CD4-positive, alpha-beta T cell treated with Interleukin-10 for 1 hour (primary cell): ENCODE measurements at regions not wholly inside any gene's neighbourhood (a gene's known extent, or its start where the extent isn't known, plus 50 kb on each side); places are given as distances from the start of the nearest gene placed in this dataset.

ENCODE experiments used
- DNase-seq: peaks from one replicate; pipeline ENCODE4 v3.0.0-alpha.2; 2020

DNA sequence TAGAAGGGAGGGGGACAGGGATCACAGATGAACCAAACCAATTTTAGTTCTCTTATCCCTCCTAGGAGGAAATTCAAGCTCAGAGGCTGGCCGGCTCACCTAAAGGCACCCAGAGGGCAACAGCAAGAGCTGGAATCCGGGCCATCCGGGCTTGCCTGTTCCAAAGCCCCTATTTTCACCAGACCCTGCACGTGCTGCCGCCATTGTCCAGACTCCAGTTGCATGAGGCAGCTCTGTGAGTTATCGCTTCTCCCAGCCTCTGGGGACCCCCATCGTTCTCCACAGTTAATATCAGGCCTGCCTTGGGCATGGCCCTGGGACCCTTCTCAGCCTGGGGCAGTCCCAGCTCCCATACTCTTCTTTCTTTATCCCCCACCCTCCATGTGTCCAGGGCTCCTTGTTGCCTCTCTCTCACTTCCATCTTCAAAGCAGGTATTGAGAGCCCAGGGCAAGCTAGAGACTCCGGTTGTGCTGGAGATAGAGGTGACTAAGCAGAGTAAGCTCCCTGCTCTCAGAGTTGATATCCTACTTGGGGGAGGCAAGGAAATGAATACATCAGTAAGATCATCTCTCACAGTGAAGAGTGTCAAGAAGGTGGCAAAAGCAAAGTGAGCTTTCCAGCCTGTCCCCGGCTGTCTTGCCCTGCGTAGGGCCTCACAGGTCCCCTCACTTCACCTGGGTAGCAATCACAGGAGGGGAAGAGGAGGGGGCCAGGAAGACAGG is 322.8 kb downstream of the UACA start:
- DNase-seq: no peak

DNA sequence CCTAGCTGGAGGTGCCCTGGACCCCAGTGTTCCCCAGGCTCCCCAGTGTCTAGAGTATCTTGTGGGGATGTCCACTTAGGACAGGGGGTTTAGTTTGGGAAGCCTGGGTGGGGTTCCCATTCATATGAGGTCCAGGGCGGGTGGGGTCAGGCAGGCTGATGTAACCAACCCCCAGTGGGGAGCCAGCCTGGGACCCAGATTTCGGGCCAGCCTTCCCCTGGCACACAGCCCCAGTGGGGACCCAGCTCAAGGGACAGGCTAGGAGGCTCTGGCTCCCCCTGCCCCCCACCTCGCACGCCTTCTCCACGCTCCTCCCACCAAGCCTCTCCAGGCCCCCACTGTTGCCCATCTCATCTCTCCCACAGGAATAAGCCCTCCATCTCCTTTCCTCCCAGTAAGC is 323.5 kb downstream of the UACA start:
- DNase-seq: no peak

DNA sequence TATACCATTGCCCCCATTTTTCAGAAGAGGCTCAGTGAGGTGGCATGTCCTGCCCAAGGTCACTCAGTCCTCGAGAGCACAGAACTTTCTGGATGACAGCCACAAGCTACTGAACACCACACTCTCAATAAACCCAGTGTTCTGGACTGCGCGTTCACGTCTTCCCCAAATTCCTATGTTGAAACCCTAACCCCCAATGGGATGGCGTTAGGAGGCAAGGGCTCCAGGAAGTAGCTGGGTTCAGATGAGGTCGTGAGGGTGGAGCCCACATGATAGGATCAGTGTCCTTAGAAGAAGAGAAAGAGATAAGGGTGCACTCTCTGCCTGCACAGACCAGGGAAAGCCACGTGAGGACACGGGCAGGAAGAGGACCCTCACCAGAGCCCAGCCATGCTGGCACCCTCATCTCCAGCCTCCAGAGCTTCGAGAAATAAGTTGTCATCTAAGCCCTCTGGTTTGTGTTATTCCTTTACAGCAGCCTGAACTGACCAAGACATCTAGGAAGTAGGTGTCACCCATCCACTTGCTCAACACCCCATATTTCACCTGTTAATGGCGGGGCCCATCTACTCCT is 324.0 kb downstream of the UACA start:
- DNase-seq: no peak

DNA sequence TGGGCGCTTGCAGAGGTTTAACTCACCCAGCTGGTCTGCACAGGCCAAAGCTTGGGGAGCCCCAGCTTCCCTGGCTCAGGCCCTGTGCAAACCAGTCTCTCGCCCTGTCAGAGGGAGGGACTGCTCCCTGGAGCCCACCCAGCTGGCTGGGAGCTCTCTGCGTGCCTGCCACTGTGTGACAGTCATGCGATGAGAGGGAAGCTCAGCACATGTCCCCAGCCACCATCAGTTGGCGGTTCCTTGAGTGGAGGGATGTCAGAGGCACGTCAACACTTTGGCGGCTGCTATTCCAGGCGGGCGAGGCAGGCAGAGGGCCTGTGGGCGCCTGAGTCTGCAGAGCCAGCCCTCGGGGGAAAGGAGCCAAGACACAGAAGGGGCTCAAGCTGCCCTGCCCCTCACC is 324.6 kb downstream of the UACA start:
- DNase-seq: no peak

DNA sequence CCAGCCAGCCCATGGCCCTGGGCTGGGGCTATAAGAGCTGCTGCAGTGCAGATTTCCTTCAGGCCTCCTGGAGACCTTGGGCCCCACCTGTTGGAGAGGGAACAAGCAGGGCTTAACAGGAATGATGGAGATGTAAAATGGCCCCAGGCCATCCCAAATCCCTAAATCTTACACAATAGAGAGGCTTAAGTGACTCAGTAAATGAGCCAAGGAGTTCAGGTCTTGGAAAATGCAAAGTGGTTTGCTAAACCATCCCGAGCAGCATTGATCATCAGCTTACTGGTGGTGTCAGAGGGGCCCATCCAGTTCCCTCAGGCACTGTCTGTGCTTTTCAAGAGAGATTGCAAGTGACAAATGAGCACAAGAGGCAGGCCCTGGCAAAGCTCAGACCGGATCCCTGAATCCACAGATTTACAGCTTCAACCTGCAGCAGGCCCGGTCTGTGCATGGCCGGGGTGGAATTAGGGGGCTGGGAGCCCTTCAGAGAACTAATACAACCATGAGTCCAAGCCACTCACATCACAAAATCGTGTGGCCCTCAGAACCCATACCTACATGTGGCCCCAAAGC is 325.4 kb downstream of the UACA start:
- no peak for DNase-seq

DNA sequence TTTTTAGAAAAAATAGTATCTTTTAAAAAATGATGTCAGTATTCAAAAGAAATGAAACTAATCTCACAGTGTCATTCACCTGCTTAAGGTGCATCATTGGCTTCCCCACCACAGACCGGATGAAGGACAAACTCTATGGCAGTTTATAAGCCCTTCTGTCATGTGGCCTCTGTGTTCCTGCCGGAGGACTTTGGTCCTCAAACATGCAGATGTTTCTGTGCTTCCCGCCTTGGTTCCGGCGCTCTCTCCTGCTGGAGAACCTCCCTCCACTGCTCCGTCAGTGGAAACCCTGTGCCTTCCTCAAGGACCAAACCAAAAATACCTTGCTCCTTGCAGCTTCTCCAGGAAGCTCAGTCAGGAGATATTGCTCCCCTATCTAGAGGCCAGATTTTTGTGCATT is 326.3 kb downstream of the UACA start:
- no peak for DNase-seq

DNA sequence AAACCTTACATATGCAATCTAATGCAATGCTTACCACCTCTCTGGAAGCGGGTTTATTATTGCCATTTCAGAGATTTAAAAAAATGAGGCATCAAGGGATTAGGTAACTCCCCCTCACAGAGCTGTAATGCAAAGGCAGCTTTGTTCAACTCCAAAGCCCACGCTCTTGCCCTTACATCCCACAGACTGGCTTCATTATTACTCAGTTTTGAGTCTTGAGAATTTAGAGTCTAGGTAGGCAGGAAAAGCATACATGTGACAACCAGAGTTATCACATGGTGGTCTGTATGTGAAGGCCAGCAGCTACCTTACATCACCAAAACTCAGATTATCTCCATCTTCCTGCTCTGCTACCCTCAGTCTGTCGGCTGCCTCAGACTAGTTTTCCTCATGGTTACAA is 326.9 kb downstream of the UACA start:
- DNase-seq: no peak

DNA sequence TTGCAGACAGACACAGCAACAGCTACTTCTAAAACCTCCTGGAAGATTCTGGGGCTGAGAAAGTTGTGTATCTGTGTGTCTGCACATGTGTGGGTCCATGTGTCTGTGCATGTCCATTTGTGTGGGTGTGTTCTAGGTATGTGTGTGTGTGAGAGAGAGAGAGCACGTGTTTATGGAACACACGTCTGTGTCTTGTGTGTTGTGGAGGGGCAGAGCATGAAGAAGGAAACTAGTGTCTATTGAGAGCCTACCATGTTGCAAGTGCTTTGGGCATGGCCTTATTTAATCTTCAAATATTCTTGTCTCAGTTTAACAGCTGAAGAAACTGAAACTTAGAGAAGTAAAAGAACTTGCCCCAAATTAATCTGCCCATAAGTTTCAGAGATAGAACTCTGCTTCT is 327.5 kb downstream of the UACA start:
- DNase-seq: no peak

DNA sequence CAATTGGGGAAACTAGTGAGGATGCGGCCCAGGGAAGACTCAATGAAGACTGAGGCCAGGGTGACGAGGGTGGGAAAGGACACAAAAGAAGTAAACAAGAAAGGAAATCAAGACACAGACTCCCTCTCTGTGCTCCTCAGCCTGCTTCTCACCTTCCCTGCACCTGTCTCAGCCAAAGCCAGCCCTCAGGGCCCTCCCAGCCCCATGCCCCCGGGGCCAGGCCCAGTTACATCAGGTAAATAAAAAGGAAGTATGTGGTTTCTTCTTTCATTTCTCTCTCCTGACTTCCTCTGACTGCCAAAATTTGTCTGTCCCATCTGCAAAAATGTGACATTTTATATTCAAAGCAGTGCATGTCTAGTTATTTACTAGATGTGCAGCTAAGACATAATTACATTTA is 328.0 kb downstream of the UACA start:
- no peak for DNase-seq

DNA sequence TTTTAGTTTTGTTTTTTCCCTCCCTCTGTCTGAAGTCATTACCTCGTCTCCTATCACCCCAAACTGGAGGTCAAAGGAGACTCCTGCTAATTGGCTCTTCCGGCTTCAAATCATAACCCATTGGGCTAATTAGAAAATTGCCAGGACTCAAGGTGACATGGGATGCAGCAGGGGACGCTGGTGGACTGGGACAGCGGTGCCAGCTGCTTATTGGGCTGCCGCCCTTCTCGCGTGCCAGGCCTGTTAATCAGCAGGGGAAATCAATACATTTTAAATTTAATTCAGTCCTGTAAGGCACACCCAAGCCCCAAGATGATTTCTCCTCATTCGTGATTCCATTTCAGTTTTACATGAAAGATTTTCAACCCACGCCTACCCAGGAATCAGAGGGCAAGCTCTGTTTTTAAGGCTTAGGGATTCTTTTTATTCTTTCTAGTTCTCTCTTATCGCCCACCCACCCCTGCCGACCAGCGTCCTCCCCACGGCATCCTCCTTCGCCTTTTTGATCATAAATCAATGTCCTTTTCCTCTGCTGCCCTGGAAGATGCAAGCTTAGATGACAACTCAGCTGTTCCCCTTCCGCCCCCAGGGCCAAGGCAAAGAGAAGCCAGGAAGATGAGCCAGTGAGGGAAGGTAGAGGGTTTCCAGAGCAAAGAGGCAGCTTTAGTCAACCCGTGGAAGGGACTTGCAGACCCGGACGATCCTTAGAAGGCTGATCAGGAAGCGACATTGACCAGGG is 329.6 kb downstream of the UACA start:
- DNase-seq: no peak

DNA sequence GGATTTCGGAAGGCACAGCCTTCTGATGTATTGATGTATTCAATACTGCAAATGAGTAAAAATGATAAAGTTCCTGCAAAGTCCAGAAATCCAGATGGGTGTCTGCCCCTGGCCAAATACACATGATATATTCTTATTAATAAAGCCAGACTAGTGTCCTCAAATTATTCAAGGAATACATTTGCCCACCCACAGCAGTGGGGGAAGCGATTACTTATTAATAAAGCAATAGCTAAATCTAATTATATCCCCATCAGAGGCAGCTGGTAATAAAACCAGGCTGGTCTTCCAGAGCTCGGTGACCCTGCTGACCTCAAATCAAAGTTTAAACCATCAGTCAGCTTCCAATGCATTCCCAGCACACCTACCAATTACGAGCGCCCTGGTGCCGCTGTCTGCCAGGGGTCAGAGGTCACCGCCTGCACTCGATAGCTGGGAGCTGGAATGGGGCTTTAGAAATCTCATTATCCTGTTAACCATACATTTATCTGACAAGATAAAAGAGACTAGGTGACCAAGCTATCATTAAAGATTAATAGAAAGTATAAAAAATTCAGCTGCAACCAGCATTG is 330.3 kb downstream of the UACA start:
- no peak for DNase-seq

DNA sequence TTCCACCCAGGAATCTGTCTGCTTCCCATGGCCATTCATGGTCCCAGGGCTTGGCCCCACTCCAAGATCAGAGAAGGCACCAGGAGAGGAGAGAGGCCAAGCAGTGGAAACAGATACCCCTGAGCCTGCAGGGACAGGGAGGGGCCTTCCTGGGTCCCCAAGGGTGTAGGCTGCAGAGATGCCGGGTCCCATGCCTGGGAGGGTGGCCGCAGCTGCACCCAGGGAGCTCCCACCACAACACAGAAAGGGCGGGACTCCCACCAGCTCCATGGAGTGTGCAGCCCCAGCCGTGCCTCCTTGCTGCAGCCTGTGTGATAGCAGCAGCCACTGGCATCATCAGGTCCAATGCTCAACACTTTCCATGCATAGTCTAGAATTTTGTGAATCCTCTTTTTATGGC is 331.5 kb downstream of the UACA start:
- DNase-seq: no peak

DNA sequence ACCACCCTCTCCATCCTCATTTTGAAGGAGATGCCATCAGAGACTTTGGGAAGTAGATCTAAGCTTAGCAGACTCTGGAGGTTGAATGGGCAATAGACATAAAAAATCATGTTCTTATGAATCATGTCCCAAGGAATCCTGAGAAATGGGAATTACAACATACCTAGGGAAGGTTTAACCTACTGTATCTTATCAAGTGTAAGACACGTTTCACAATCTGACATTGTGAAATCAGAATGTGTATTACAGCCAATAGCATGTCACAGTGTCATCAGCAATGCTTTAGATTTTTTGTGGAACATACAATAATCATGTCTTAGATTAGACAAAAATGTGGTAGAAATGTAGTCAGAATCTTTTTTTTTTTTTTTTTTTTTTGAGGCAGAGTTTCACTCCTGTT is 332.4 kb upstream of the TLE3 start:
- no peak for DNase-seq

DNA sequence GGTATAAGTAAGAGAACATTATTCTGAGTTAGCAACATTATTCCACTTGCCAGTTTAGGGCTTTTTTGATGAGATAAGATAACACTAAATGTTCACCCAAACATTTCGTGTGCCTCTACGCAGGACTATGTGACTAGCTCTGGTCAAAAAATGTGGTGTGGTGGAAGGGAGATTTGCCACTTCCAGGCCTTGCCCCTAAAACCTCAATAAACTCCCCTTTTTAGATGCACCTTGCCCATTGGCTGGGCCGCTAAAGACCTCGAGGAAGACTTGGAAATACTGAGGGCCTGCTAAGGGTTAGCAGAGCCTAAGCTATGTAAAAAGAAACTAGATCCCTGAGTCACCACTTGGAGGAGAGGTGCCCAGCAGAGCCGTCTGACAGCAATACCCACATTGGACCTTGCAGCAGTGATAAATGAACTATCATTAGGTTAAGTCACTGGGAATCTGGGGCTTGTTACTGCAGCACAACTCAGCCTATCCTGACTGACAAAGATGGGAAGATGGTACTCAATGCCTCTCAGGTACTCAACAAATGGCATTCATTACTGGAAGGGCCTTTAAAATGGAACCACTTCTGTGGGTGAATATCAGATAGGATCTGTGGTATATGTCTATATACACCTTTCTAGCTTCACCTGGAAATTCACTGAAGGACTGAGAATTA is 331.5 kb upstream of the TLE3 start:
- DNase-seq: no peak

DNA sequence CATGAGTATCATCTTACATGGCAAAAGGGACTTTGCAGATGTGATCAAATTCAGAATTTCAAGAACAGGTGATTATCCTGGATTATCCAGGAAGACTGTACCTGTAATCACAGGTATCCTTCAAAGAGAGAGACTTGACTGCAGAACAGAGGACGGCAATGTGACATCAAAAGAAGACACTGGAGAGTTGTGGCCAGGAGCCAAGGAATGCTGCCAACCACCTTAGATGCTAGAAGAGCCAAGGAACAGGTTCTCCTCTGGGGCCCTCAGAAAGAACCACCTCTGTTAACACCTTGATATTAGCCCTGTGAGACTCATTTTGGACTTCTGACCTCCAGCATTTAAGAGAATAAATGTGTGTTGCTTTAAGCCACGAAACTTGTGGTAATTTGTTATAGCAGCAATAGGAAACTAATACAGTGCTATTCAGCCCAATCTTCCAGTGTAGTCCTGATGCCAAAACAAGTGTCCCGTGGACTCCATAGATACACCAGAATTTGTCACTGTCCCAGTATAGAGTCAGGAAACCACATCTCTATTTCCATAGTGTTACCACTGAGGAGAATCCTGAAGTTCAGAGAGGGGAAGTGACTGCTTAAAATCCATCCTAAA is 330.6 kb upstream of the TLE3 start:
- DNase-seq: no peak

DNA sequence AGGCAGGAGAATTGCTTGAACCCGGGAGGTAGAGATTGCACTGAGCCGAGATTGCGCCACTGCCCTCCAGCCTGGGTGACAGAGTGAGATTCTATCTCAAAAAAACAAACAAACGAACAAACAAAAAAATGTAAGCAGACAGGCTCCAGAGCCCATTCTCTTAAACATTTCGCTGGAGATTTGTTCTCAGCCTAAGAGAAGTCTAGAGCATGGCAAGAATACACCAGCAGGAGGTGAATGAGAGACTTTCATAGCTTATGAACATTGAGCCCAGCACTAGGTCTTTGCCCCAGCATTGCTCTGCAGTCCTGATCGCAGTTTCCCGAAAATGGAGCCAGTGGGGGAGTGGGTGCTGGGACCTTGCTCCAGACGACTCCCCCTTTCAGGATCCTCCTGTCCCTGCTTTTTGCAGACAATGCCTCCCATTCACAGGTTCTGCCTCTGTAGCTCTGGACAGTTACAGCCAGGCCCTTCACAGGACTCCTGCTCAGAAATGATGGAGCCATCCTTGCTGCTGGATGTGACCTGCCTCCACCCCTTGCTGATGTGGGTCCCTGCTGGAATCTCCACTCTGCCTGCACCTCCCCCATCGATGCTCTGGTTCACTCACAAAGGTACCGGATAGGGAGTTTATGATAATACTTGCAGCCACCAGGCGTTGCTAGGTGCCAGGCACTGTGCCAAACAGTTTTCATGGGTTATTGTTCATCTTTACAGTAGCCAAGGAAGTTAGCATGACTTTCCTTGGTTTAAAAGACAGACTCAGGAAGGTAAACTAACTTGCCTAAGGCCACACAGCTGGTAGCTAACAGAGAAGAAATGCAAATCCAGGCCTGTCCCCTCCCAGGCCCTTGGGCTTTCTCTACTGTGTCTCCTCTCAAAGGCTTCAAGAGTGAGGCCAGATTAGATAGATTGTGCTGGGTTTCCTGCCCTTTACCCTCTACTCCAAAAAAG is 329.7 kb upstream of the TLE3 start:
- no peak for DNase-seq

DNA sequence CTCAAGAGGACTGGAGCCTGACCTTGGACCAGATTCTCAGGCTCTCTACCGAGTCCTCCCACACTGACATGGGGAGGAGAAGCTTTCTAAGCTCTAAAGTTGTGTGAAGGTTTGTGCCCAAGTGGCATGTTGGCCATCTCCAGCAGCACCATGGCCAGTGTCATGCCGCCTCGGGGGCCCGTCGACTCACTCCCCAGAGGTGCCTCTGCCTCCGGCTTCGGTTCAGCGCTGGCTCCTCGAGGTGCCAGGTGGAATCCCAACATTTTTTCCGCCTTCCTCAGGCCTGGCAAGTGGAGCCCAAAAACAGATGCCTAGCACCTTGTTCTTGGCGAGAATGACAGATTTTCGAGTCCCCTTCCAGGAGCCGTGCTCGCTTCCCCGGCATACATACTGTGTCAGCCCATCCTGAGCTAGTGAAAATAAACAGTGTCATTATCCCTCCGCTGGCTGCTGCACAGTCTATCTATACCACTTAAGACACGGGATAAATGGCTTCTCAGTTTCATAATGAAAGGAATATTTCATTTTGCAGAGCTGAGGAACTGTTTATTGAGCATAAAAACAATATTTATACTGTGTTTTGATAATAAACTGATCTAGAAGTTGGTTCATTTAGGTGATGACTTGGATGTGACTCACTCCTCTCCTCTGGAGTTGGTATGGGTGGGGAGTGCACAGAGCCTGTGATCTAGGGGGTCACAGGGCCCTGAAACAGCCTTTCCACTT is 328.5 kb upstream of the TLE3 start:
- no peak for DNase-seq

DNA sequence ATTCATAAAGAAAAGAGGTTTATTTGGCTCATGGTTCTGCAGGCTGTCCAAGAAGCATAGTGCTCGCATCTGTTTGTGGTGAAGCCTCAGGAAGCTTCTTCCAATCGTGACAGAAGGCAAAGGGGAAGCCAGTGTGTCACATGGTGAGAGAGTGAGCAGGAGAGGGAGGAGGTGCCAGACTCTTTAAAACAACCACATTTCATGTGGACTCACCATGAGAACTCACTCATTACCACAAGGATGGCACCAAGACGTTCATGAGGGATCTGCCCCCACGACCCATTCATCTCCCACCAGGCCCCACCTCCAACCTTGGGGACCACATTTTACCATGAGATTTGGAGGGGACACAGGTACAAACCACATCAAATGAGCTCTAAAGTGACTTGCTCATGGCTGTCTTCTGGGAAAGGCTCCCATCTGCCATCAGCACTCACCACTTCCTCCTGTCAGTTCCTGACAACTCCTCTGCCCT is 327.3 kb upstream of the TLE3 start:
- DNase-seq: peak; percentile 15

DNA sequence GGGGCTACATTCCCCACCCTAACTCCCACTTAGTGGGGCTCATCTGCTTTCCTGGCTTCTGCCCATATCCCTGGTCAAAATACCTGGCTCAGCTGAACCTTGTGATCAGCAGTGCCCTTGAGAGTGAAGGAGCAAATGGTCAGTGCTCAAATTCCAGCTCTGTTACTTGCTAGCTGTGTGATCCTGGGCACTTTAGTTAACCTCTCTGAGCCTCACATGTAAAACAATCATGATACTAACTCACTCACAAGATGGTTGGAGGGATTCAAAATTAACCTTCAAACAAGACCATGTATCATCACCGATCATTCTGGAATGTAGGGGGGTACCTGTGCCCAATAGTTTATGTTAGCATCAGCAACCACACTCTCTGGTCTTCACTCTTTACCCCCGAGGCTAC is 325.6 kb upstream of the TLE3 start:
- DNase-seq: no peak

DNA sequence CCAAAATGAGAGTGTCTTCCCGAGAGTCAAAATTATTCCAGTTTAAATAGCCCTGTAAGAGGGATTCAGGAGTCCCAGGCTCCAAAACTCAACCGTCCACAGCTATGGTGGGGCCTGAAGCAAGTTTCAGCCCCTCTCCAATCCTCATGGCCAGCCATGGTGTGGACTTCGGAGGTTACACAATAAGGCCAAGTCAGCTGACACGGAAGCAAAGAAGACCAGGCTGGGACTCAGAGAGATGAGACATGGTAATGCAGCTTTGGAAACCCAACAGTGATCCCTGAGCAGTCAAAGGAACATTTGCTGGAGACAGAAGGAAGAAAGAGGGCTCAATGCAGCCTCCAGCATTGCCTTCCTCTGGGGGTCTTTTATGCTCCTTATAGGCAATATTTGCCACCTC is 324.6 kb upstream of the TLE3 start:
- DNase-seq: no peak
